Transverse colon (tissue), 4 donors: ENCODE measurements at regions not wholly inside any gene's neighbourhood (a gene's known extent, or its start where the extent isn't known, plus 50 kb on each side); places are given as distances from the start of the nearest gene placed in this dataset.

Source experiments
- DNase-seq: peaks from one replicate; pipeline ENCODE4 v3.0.0-alpha.2; 2019
- H3K27ac ChIP-seq, 4 donors: fragments of 200-600 bp; sonication (generic); 2 replicates each; pipeline ENCODE4 v1.5.1; 2016 to 2018; ENCODE audit warnings: inconsistent platforms in 4 of 4
- H3K27me3 ChIP-seq: fragments of 200-600 bp; sonication (generic); 2 replicates; pipeline ENCODE4 v1.5.1; 2017; ENCODE audit warnings: inconsistent platforms
- H3K36me3 ChIP-seq, 4 donors: fragments of 200-600 bp; sonication (generic); 2 replicates each; pipeline ENCODE4 v1.5.1; 2017 to 2019; ENCODE audit warnings: inconsistent platforms in 4 of 4
- H3K4me1 ChIP-seq, 4 donors: fragments of 200-600 bp; sonication (generic); 2 replicates each; pipeline ENCODE4 v1.5.1; 2017 to 2020; ENCODE audit warnings: inconsistent platforms in 4 of 4
- H3K4me3 ChIP-seq, 4 donors: fragments of 200-600 bp; sonication (generic); 1 replicate in 1 of 4; 2 replicates in 3 of 4; pipeline versions ENCODE4 v1.5.1 to v1.6.1; 2017 to 2019; ENCODE audit warnings: inconsistent platforms in 4 of 4
- H3K9me3 ChIP-seq, 2 donors: fragments of 200-600 bp; sonication (generic); 2 replicates each; pipeline ENCODE4 v1.5.1; 2017 to 2019; ENCODE audit warnings: inconsistent platforms in 2 of 2
- CTCF ChIP-seq, 5 experiments: fragments of 200-600 bp in 3 of 5; fragments of 450-650 bp in 2 of 5; sonication (generic) in 3 of 5; IDR thresholded peaks; 1 replicate in 2 of 5; 2 replicates in 3 of 5; pipeline ENCODE4 v1.5.1; 2016 to 2017; ENCODE audit warnings: antibody characterized with exemption in 5 of 5, inconsistent platforms in 3 of 5, mild to moderate bottlenecking in 2 of 5, moderate library complexity in 1 of 5
- EP300 ChIP-seq: sonication (generic); formaldehyde crosslinking; IDR thresholded peaks from one replicate; pipeline ENCODE4 v1.6.1; 2017; ENCODE audit warnings: antibody characterized with exemption, low read depth
- POLR2A ChIP-seq: fragments of 450-650 bp; IDR thresholded peaks from one replicate; pipeline ENCODE4 v1.6.1; 2016; ENCODE audit warnings: antibody characterized with exemption, mild to moderate bottlenecking, moderate library complexity
- POLR2AphosphoS5 ChIP-seq, 3 donors: sonication (generic); formaldehyde crosslinking; IDR thresholded peaks; one replicate each; pipeline ENCODE4 v1.6.1; 2016; ENCODE audit warnings: antibody characterized with exemption in 3 of 3
- WGBS, 2 donors: methylation state at CpG; one replicate each; pipeline ENCODE4 v1.1.5; 2018; ENCODE audit warnings: low coverage in 1 of 2; 5-methylcytosine and 5-hydroxymethylcytosine counted together
- in situ Hi-C, 4 donors: fragments of 200-750 bp; cut with MboI; loops; one replicate each; pipeline versions ENCODE4 v1.15.0 to v1.15.1; 2017; ENCODE audit warnings: low sequenced_read_pairs in 3 of 4, low pct_ligation_motif_present in 1 of 4, low pct_unique_long_range_greater_than_20kb in 1 of 4
- intact Hi-C: fragments of 100-400 bp; cut with DNase I; formaldehyde crosslinking; loops from one replicate; pipeline ENCODE4 v1.15.1; 2023; ENCODE audit warnings: low total_unique reads

- in situ Hi-C loops (no loop called here), intact Hi-C loops (no loop called here)
- Histone ChIP-seq H3K36me3 (no peaks in the 10 kb centered on the region), H3K9me3 (no peaks in the 10 kb centered on the region), H3K4me1 (no peaks in the 10 kb centered on the region), H3K27me3 (no peaks in the 10 kb centered on the region), H3K27ac (no peak overlapping the region), H3K4me3 (no peak overlapping the region)
- no peak for DNase-seq
- TF ChIP-seq POLR2AphosphoS5 (IDR thresholded peaks at IDR 0.05) (no peak), POLR2A (no peak), EP300 (no peak), CTCF (IDR thresholded peaks at IDR 0.05) (no peak)
- WGBS, 2 donors = 61 to 77% methylated on average over 2 to 7 of the region's 7 CpGs
Measured at GRCh38 chr1:193909406-193910082, 723.1 kb upstream of the B3GALT2 start.

DNA sequence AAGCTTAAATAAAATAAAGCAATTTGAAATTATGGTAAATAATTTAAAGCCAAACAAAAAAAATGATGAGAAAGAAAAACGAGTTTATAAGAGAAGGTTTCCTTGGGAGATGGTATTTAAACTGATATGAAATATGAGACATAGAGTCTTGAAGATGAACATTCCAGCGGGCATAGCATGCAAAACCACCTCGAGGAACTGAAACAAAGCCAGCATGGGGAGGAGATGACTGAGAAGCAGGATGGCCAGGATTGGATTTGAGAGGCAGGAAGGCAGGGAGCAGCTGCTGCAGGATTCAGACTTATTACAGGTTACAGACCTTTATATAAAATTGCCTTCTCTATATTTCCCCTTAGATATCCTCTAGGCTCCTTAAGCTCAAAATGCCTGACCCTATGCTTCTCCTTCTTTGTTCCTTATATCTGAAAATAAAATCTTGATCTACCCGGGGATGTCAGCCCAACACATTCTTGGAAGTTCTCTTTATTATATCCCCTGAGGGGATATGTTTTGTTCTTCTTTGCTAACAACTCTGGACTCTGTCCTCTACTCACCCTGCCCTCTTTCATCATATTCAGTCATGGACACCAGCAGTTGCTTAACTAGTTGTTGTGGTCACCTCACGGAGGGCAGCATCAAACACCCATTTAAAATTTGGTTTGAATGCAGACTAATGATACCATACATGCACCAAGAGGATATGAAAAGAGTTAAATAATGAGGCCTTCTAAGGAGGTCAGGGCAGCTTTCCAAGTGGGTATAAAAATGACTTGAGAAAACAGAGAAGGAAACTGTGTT is 719.1 kb upstream of the B3GALT2 start:
- intact Hi-C loops = no loop called here
- Histone ChIP-seq H3K27me3 (no peaks in the 10 kb centered on the region), H3K4me1 (no peaks in the 10 kb centered on the region), H3K4me3 (no peak overlapping the region), H3K27ac (no peak overlapping the region), H3K9me3 (no peaks in the 10 kb centered on the region), H3K36me3 (no peaks in the 10 kb centered on the region)
- no peak for DNase-seq
- TF ChIP-seq POLR2AphosphoS5 (IDR thresholded peaks at IDR 0.05) = no peak
- no peak for TF ChIP-seq POLR2A
- no peak for TF ChIP-seq CTCF (IDR thresholded peaks at IDR 0.05)
- no peak for TF ChIP-seq EP300
- in situ Hi-C loops = no loop called here
- WGBS, 2 donors = 70 to 74% methylated on average over 5 of the region's 5 CpGs

- Histone ChIP-seq H3K27me3 (no peaks in the 10 kb centered on the region), H3K27ac (no peak overlapping the region), H3K36me3 (no peaks in the 10 kb centered on the region), H3K4me1 (no peaks in the 10 kb centered on the region), H3K4me3 (no peak overlapping the region), H3K9me3 (no peaks in the 10 kb centered on the region)
- intact Hi-C loops = no loop called here
- TF ChIP-seq EP300 = no peak
- no peak for TF ChIP-seq POLR2A
- TF ChIP-seq CTCF (IDR thresholded peaks at IDR 0.05) = no peak
- TF ChIP-seq POLR2AphosphoS5 (IDR thresholded peaks at IDR 0.05) = no peak
- no peak for DNase-seq
- in situ Hi-C loops = no loop called here
- WGBS, 2 donors = 68 to 74% methylated on average over 2 of the region's 2 CpGs
Measured at GRCh38 chr1:193891788-193892187, 705.4 kb upstream of the B3GALT2 start.

- no peak overlapping the region for H3K4me3 ChIP-seq
- in situ Hi-C loops (no loop called here), intact Hi-C loops (no loop called here)
- no peak overlapping the region for H3K27ac ChIP-seq
- no peaks in the 10 kb centered on the region for H3K36me3 ChIP-seq
- H3K4me1 ChIP-seq = no peaks in the 10 kb centered on the region
- WGBS, 2 donors = 67 to 88% methylated on average over 1 of the region's 1 CpG
- no peak for DNase-seq
- no peaks in the 10 kb centered on the region for H3K9me3 ChIP-seq
- TF ChIP-seq EP300 (no peak), POLR2AphosphoS5 (IDR thresholded peaks at IDR 0.05) (no peak), CTCF (IDR thresholded peaks at IDR 0.05) (no peak), POLR2A (no peak)
- H3K27me3 ChIP-seq = no peaks in the 10 kb centered on the region
Measured at GRCh38 chr1:193890935-193891334, 704.5 kb upstream of the B3GALT2 start.
